ENCODE measurements at regions not wholly inside any gene's neighbourhood (a gene's known extent, or its start where the extent isn't known, plus 50 kb on each side); places are given as distances from the start of the nearest gene placed in this dataset.

DNA sequence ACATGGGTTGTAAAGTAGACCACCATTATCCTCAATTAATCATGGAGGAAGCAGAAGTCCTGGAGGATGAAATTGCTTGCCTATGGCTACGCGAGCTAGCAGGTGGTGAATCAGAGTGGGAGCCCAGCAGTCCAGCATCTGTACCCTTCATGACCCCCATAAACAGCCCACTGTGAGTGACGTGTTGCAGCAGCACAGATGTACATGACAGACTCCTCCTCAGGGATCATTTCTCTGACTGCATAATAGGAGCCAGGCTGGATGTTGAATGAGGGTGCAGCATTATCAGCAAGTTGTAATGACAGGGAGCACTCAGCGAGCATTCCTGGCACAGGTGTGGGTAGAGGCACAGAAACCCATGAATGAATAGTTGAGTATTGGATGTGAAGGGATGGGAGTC, 339.3 kb downstream of the MYCN start:
- TF ChIP-seq, protein P1, sequence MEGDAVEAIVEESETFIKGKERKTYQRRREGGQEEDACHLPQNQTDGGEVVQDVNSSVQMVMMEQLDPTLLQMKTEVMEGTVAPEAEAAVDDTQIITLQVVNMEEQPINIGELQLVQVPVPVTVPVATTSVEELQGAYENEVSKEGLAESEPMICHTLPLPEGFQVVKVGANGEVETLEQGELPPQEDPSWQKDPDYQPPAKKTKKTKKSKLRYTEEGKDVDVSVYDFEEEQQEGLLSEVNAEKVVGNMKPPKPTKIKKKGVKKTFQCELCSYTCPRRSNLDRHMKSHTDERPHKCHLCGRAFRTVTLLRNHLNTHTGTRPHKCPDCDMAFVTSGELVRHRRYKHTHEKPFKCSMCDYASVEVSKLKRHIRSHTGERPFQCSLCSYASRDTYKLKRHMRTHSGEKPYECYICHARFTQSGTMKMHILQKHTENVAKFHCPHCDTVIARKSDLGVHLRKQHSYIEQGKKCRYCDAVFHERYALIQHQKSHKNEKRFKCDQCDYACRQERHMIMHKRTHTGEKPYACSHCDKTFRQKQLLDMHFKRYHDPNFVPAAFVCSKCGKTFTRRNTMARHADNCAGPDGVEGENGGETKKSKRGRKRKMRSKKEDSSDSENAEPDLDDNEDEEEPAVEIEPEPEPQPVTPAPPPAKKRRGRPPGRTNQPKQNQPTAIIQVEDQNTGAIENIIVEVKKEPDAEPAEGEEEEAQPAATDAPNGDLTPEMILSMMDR (IDR thresholded peaks at IDR 0.05) = no peak
- no peak for TF ChIP-seq POLR2A (IDR thresholded peaks at IDR 0.05)
